DND-41 (cell line): ENCODE measurements at regions not wholly inside any gene's neighbourhood (a gene's known extent, or its start where the extent isn't known, plus 50 kb on each side); places are given as distances from the start of the nearest gene placed in this dataset.

Experiments
- CTCF ChIP-seq: IDR thresholded peaks from 2 replicates; pipeline ENCODE4 v1.5.1; 2012; ENCODE audit warnings: borderline replicate concordance, low read length, moderate library complexity, mild to moderate bottlenecking; ENCODE audit not compliant: poor library complexity, severe bottlenecking; ENCODE audit errors: extremely low read depth
- EZH2 ChIP-seq: IDR thresholded peaks from 3 replicates; pipeline ENCODE4 v1.6.1; 2012; ENCODE audit warnings: borderline replicate concordance, low read depth, mild to moderate bottlenecking, moderate library complexity, low read length, inconsistent platforms; ENCODE audit not compliant: severe bottlenecking

GRCh38 chr12:7591531-7591930, 74.2 kb downstream of the APOBEC1 start:
- no peak for TF ChIP-seq CTCF
- TF ChIP-seq EZH2, result no peak
